ENCODE measurements at regions not wholly inside any gene's neighbourhood (a gene's known extent, or its start where the extent isn't known, plus 50 kb on each side); places are given as distances from the start of the nearest gene placed in this dataset.
"Not testable (repeated sequence)": the region's sequence is repeated elsewhere in the genome, so short reads cannot be mapped to it uniquely, and the experiment has no call there.

GRCh38 chr7:137107802-137108201, 235.7 kb downstream of the PTN start:
- not testable (repeated sequence) for DNase-seq

GRCh38 chr7:137103526-137103925, 235.1 kb downstream of the CHRM2 start:
- DNase-seq, result not testable (repeated sequence)

- DNase-seq, result no peak
Measured at GRCh38 chr7:137097111-137097510, 228.7 kb downstream of the CHRM2 start.

GRCh38 chr7:137096607-137097006, 228.2 kb downstream of the CHRM2 start:
- DNase-seq, result no peak

GRCh38 chr7:137093198-137093597, 224.7 kb downstream of the CHRM2 start:
- DNase-seq, result no peak

GRCh38 chr7:137091396-137091795, 222.9 kb downstream of the CHRM2 start:
- no peak for DNase-seq

GRCh38 chr7:137086896-137087295, 218.4 kb downstream of the CHRM2 start:
- no peak for DNase-seq

GRCh38 chr7:137084607-137085380, 216.3 kb downstream of the CHRM2 start:
- DNase-seq, result no peak

- no peak for DNase-seq
Measured at GRCh38 chr7:137082391-137082790, 213.9 kb downstream of the CHRM2 start.

GRCh38 chr7:137081321-137082093, 213.1 kb downstream of the CHRM2 start:
- no peak for DNase-seq

- DNase-seq, result no peak
Measured at GRCh38 chr7:137080516-137081203, 212.2 kb downstream of the CHRM2 start.

- DNase-seq, result no peak
Measured at GRCh38 chr7:137078781-137079180, 210.3 kb downstream of the CHRM2 start.

GRCh38 chr7:137074391-137075030, 206.1 kb downstream of the CHRM2 start:
- no peak for DNase-seq

- no peak for DNase-seq
Measured at GRCh38 chr7:137073571-137074325, 205.3 kb downstream of the CHRM2 start.

Measured in midbrain (tissue), 1 donor.